ENCODE measurements at regions not wholly inside any gene's neighbourhood (a gene's known extent, or its start where the extent isn't known, plus 50 kb on each side); places are given as distances from the start of the nearest gene placed in this dataset.

DNA sequence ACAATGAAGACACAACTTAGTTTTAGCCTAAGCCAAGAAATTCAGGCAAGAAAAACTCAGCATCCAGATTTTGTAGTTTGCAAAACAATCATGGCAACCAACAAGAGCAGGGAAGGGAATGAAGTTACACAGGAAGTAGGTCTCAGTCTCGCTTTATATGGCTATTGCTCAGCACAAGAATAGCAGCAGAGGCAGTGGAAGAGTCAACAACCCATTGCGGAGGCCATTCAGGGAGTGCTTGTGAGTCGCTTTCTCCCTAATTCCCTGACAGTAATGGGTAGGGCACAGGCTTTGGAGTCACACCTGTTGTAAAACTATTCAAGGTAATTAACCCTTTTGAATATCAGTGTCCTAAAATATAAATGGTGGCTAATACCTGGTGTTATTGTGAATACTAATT, 238.5 kb downstream of the HDGFL1 start:
- TF ChIP-seq, protein P1, sequence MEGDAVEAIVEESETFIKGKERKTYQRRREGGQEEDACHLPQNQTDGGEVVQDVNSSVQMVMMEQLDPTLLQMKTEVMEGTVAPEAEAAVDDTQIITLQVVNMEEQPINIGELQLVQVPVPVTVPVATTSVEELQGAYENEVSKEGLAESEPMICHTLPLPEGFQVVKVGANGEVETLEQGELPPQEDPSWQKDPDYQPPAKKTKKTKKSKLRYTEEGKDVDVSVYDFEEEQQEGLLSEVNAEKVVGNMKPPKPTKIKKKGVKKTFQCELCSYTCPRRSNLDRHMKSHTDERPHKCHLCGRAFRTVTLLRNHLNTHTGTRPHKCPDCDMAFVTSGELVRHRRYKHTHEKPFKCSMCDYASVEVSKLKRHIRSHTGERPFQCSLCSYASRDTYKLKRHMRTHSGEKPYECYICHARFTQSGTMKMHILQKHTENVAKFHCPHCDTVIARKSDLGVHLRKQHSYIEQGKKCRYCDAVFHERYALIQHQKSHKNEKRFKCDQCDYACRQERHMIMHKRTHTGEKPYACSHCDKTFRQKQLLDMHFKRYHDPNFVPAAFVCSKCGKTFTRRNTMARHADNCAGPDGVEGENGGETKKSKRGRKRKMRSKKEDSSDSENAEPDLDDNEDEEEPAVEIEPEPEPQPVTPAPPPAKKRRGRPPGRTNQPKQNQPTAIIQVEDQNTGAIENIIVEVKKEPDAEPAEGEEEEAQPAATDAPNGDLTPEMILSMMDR (IDR thresholded peaks at IDR 0.05; ENCODE audit: low read length), result no peak
- no peak for TF ChIP-seq EZH2 (IDR thresholded peaks at IDR 0.05; ENCODE audit: borderline replicate concordance, low read length)

Data from OCI-LY1 (cell line).